ENCODE measurements at regions not wholly inside any gene's neighbourhood (a gene's known extent, or its start where the extent isn't known, plus 50 kb on each side); places are given as distances from the start of the nearest gene placed in this dataset.

- Histone ChIP-seq H3K9me2 (ENCODE audit: insufficient read depth) (0 out of 2 replicates have a peak, but pooled peaks cover 5% of the 10 kb centered on the region), H3K27ac (ENCODE audit: low read depth) (no peak overlapping the region), H3K79me2 (replicated peaks; ENCODE audit: insufficient read depth) (no peaks in the 10 kb centered on the region), H3K4me2 (no peak overlapping the region), H3F3A (replicated peaks; ENCODE audit: low read depth) (no peaks in the 10 kb centered on the region), H3K4me3 (no peak overlapping the region), H3K36me3 (ENCODE audit: insufficient read depth) (no peaks in the 10 kb centered on the region), H2AFZ (no peak overlapping the region), H3K4me1 (ENCODE audit: insufficient read depth) (no peaks in the 10 kb centered on the region), H4K20me1 (replicated peaks; ENCODE audit: insufficient read depth) (no peaks in the 10 kb centered on the region), H3K27me3 (ENCODE audit: insufficient read depth) (no peaks in the 10 kb centered on the region)
- no peak overlapping the region for H3K4me3 Mint-ChIP-seq
- ATAC-seq = no peak
- H3K4me1 Mint-ChIP-seq = peaks cover 4% of the 10 kb centered on the region; the same call in 1 of the 3 replicates
- peaks cover 5% of the 10 kb centered on the region for H3K27me3 Mint-ChIP-seq (ENCODE audit: insufficient read depth, low read depth, poor library complexity)
- H3K9me3 Mint-ChIP-seq = no peaks in the 10 kb centered on the region
- TF ChIP-seq EZH2 (IDR thresholded peaks at IDR 0.05; ENCODE audit: low read depth, unreplicated experiment) (no peak), EZH2phosphoT487 (IDR thresholded peaks at IDR 0.05; ENCODE audit: unreplicated experiment) (no peak), CREB1 (CRISPR knock-in tag; IDR thresholded peaks at IDR 0.05; ENCODE audit: low read depth) (no peak), ZNF331 (CRISPR knock-in tag; IDR thresholded peaks at IDR 0.05; ENCODE audit: low read depth) (no peak), POLR2AphosphoS5 (IDR thresholded peaks at IDR 0.05; ENCODE audit: low read depth) (no peak), ZNF114 (CRISPR knock-in tag; IDR thresholded peaks at IDR 0.05) (no peak), JUNB (IDR thresholded peaks at IDR 0.05; ENCODE audit: unreplicated experiment) (no peak), CTCF (conservative IDR thresholded peaks at IDR 0.05; ENCODE audit: low read depth in 2 of 2) (no peak), NANOG (IDR thresholded peaks at IDR 0.05; ENCODE audit: borderline replicate concordance) (no peak), STAT1 (IDR thresholded peaks at IDR 0.05; ENCODE audit: unreplicated experiment) (no peak), ZNF462 (CRISPR knock-in tag; IDR thresholded peaks at IDR 0.05) (no peak), ETS1 (IDR thresholded peaks at IDR 0.05) (no peak)
- TF ChIP-seq, protein P1, sequence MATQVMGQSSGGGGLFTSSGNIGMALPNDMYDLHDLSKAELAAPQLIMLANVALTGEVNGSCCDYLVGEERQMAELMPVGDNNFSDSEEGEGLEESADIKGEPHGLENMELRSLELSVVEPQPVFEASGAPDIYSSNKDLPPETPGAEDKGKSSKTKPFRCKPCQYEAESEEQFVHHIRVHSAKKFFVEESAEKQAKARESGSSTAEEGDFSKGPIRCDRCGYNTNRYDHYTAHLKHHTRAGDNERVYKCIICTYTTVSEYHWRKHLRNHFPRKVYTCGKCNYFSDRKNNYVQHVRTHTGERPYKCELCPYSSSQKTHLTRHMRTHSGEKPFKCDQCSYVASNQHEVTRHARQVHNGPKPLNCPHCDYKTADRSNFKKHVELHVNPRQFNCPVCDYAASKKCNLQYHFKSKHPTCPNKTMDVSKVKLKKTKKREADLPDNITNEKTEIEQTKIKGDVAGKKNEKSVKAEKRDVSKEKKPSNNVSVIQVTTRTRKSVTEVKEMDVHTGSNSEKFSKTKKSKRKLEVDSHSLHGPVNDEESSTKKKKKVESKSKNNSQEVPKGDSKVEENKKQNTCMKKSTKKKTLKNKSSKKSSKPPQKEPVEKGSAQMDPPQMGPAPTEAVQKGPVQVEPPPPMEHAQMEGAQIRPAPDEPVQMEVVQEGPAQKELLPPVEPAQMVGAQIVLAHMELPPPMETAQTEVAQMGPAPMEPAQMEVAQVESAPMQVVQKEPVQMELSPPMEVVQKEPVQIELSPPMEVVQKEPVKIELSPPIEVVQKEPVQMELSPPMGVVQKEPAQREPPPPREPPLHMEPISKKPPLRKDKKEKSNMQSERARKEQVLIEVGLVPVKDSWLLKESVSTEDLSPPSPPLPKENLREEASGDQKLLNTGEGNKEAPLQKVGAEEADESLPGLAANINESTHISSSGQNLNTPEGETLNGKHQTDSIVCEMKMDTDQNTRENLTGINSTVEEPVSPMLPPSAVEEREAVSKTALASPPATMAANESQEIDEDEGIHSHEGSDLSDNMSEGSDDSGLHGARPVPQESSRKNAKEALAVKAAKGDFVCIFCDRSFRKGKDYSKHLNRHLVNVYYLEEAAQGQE (IDR thresholded peaks at IDR 0.05; ENCODE audit: unreplicated experiment) = no peak
- H3K27ac Mint-ChIP-seq = no peak overlapping the region
- H3K36me3 Mint-ChIP-seq (ENCODE audit: low read depth) = no peaks in the 10 kb centered on the region
- DNase-seq (ENCODE audit: low spot score) = no peak
Measured at GRCh38 chr5:74321326-74321725, 319.2 kb downstream of the ENC1 start.

Data from GM23338 (cell line).